Activated naive CD4-positive, alpha-beta T cell treated with anti-CD3 and anti-CD28 coated beads, Interleukin-2, amount 50 U/mL, for 24 hours (primary cell): ENCODE measurements at regions not wholly inside any gene's neighbourhood (a gene's known extent, or its start where the extent isn't known, plus 50 kb on each side); places are given as distances from the start of the nearest gene placed in this dataset.
"Not testable (repeated sequence)": the region's sequence is repeated elsewhere in the genome, so short reads cannot be mapped to it uniquely, and the experiment has no call there.

ENCODE experiments used
- H3K27ac Mint-ChIP-seq: one replicate; pipeline ENCODE4 v1.8.0; 2021; ENCODE audit warnings: mild to moderate bottlenecking, mixed read lengths
- H3K27me3 Mint-ChIP-seq: one replicate; pipeline ENCODE4 v1.8.0; 2021; ENCODE audit warnings: mixed read lengths
- H3K36me3 Mint-ChIP-seq: one replicate; pipeline ENCODE4 v1.8.0; 2021; ENCODE audit warnings: mixed read lengths
- H3K4me1 Mint-ChIP-seq: one replicate; pipeline ENCODE4 v1.8.0; 2021; ENCODE audit warnings: mixed read lengths
- H3K4me3 Mint-ChIP-seq: one replicate; pipeline ENCODE4 v1.8.0; 2021; ENCODE audit warnings: mild to moderate bottlenecking, mixed read lengths
- H3K9me3 Mint-ChIP-seq: one replicate; pipeline ENCODE4 v1.8.0; 2021; ENCODE audit warnings: mixed read lengths

DNA sequence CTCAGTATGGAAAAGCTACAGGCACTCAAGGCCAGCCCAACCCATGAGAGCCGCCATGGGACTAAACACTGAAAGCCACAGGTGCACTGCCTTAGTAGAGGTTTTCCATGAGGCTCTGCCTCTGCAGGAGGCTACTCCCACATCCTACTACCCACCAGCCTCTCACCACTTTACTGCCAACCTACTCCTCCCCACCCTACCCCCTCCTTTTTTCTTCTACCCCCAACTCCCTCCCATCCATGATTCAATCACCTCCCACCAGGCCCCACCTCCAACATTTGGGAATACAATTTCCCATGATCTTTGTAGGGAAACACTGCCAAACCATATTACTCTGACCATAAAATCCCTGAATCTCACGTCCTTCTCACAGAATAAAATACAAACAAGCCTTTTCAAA is 101.6 kb upstream of the CTSV start:
- Mint-ChIP-seq H3K27me3 (no peaks in the 10 kb centered on the region), H3K4me1 (no peaks in the 10 kb centered on the region), H3K4me3 (no peak overlapping the region), H3K9me3 (no peaks in the 10 kb centered on the region), H3K36me3 (no peaks in the 10 kb centered on the region), H3K27ac (no peak overlapping the region)

DNA sequence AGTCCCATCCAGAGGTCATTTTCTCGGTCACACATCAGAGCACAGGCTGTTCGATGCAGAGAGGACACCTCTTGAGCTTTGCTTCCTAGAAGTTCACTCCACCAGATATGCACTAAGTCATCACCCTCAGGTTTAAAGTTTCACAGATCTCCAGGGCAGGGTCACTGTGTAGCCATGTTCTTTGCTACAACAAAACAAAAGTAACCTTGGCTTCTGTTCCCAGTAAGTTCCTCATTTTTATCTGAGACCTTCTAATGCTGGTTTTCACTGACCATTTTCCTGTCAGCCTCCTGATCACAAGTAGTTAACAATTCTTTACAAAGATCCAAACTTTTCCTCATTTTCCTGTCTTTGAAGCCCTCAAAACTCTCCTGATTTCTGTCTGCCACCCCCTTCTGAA is 97.5 kb upstream of the CTSV start:
- H3K4me1 Mint-ChIP-seq, result no peaks in the 10 kb centered on the region
- no peak overlapping the region for H3K27ac Mint-ChIP-seq
- no peaks in the 10 kb centered on the region for H3K9me3 Mint-ChIP-seq
- no peaks in the 10 kb centered on the region for H3K27me3 Mint-ChIP-seq
- H3K4me3 Mint-ChIP-seq, result no peak overlapping the region
- H3K36me3 Mint-ChIP-seq, result no peaks in the 10 kb centered on the region

DNA sequence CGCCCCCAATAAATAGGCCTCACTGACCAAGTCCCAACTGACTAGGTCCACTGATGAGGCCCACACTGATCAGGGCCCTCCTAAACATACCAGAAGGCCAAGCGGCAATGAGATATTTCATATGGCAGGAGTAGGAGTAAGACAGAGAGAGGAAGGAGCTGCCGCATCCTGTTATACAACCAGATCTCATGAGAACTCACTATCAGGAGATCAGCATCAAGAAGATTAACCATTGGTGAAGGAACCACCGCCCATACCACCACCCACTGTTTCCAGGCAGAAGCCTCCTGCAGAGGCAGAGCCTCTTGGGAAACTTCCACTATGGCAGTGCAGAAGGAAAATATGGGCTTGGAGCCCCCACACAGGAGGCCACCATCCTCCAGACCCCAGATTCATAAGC is 95.0 kb upstream of the CTSV start:
- not testable (repeated sequence) for H3K4me1 Mint-ChIP-seq, H3K9me3 Mint-ChIP-seq, H3K4me3 Mint-ChIP-seq, H3K27me3 Mint-ChIP-seq, H3K36me3 Mint-ChIP-seq, H3K27ac Mint-ChIP-seq

DNA sequence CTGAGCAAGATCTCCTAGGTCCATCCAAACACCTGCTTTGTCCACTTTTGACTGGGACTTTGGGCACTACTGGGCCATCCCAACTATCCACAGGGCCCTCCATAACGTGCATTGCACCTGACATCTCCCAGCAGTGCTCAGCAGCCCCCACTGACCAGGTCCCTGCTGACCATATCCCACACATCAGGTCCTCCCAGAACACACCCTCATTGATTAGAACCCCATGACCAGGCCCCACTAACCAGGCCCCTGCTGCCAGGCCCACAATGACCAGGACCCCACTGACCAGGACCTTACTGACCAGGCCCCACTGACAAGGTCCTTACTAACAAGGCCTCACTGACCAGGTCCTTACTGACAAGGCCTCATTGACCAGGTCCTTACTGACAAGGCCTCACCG is 93.9 kb upstream of the CTSV start:
- no peaks in the 10 kb centered on the region for H3K4me1 Mint-ChIP-seq
- no peaks in the 10 kb centered on the region for H3K36me3 Mint-ChIP-seq
- no peaks in the 10 kb centered on the region for H3K27me3 Mint-ChIP-seq
- H3K9me3 Mint-ChIP-seq, result no peaks in the 10 kb centered on the region
- no peak overlapping the region for H3K27ac Mint-ChIP-seq
- no peak overlapping the region for H3K4me3 Mint-ChIP-seq

DNA sequence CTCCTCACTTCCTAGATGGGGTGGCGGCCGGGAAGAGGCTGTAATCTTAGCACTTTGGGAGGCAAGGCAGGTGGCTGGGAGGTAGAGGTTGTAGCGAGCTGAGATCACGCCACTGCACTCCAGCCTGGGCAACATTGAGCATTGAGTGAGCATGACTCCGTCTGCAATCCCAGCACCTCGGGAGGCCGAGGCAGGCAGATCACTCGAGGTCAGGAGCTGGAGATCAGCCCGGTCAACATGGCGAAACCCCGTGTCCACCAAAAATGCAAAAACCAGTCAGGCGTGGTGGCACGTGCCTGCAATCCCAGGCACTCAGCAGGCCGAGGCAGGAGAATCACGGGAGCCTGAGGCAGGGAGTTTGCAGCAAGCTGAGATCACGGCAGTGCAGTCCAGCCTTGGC is 91.9 kb upstream of the CTSV start:
- not testable (repeated sequence) for H3K4me1 Mint-ChIP-seq, H3K27me3 Mint-ChIP-seq, H3K4me3 Mint-ChIP-seq, H3K9me3 Mint-ChIP-seq, H3K27ac Mint-ChIP-seq, H3K36me3 Mint-ChIP-seq

DNA sequence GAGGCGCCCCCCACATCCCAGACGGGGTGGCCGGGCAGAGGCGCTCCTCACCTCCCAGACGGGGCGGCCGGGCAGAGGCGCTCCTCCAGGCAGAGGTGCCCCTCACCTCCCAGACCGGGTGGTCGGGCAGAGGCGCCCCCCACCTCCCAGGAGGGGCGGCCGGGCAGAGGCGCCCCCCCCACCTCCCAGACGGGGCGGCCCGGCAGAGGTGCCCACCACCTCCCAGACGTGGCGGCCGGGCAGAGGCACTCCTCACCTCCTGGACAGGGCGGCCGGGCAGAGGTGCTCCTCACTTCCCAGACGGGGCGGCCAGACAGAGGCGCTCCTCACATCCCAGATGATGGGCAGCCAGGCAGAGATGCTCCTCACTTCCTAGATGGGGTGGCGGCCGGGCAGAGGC is 91.4 kb upstream of the CTSV start:
- not testable (repeated sequence) for H3K36me3 Mint-ChIP-seq, H3K4me3 Mint-ChIP-seq

DNA sequence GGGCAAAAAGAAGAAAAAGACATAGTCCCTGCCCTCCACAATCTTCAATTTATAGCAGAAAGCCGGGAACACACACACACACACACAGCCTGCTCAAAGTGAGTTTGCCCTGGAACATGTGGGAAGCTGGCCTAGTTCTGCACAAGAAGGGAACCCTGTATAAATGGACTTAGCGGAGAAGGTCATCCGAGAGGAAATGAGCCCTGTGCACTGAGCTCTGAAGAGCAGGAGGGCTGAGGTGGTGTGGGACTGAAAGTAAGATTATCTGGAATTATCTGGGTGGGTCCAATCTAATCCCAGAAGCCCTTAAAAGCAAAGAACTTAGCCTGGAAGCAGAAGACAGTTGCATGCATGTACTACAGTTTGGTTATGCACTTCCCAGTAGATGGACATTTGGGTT is 90.0 kb upstream of the CTSV start:
- H3K4me3 Mint-ChIP-seq, result no peak overlapping the region
- H3K9me3 Mint-ChIP-seq, result no peaks in the 10 kb centered on the region
- no peak overlapping the region for H3K27ac Mint-ChIP-seq
- no peaks in the 10 kb centered on the region for H3K4me1 Mint-ChIP-seq
- H3K36me3 Mint-ChIP-seq, result no peaks in the 10 kb centered on the region
- no peaks in the 10 kb centered on the region for H3K27me3 Mint-ChIP-seq

More for the DNA sequence above, 91.4 kb upstream of the CTSV start:
- H3K9me3 Mint-ChIP-seq, H3K4me1 Mint-ChIP-seq, H3K27me3 Mint-ChIP-seq, H3K27ac Mint-ChIP-seq: not testable (repeated sequence)

DNA sequence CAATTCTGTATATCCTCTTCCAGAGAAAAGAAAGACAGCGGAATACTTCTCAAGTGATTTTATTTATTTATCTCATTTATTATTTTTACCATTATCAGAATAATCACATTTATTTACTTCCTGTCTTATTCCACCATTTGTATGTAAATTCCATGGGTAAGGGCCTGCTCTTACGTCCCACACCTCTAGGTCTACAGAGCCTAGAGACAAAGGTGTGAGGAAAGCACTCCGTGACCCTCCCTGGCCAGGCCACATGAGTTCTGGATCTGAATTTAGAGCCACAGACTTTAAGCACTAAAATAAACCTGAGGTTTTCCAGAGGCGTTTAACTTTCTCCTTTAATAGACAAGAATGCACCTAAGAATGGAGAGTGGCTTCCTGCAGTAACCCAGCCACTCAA is 85.3 kb upstream of the CTSV start:
- Mint-ChIP-seq H3K4me1 (no peaks in the 10 kb centered on the region), H3K27me3 (no peaks in the 10 kb centered on the region), H3K4me3 (no peak overlapping the region), H3K9me3 (peaks cover 11% of the 10 kb centered on the region), H3K27ac (no peak overlapping the region), H3K36me3 (peaks cover 7% of the 10 kb centered on the region)

DNA sequence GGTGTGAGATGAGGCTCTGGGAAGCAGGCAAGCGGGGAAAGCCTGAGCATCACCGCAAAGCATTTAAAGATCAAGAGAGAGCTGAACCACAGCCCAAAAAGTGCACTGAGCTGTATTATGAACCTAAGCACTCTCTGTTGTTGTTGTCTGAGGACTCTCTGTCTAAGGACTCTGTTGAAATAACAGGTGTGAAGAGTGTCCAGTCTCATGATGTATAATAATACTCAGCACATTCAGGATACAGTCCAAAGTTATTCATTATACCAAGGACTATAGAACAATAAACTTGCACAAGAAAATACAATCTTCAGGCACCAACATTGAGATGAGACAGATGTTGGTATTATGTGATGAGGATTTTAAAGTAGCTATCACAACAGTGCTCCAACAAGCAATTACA is 71.8 kb upstream of the CTSV start:
- Mint-ChIP-seq H3K36me3 (no peaks in the 10 kb centered on the region), H3K4me3 (no peak overlapping the region), H3K27ac (no peak overlapping the region), H3K27me3 (peaks cover 4% of the 10 kb centered on the region), H3K4me1 (no peaks in the 10 kb centered on the region), H3K9me3 (no peaks in the 10 kb centered on the region)

DNA sequence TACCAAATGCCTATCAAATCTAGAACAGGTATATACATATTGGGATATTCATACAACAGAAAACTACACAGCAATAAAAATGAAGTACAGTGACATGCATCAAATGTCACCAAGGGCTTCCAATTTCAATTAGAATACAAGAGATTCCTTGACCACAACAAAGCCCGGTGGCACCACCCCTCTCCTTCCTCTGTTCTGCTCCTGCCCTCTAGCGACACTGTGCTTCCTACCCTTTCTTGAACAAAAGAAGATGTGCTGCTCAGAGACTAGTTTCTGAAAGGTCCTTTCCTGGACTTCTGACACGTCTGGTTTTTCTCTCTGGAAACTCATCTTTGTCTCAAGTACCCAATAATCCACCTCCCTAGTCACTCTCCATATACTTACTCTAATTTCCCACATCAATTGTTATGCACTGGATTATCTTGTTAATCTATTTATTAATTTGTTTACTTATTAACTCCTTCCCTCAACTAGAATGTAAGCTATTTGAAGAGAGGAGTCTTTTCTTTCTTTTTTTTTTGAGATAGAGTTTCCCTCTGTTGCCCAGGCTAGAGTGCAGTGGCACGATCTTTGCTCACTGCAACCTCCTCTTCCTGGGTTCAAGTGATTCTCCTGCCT is 70.4 kb upstream of the CTSV start:
- Mint-ChIP-seq H3K9me3 (no peaks in the 10 kb centered on the region), H3K36me3 (no peaks in the 10 kb centered on the region), H3K27ac (no peak overlapping the region), H3K4me1 (no peaks in the 10 kb centered on the region), H3K4me3 (no peak overlapping the region), H3K27me3 (peaks cover 4% of the 10 kb centered on the region)

DNA sequence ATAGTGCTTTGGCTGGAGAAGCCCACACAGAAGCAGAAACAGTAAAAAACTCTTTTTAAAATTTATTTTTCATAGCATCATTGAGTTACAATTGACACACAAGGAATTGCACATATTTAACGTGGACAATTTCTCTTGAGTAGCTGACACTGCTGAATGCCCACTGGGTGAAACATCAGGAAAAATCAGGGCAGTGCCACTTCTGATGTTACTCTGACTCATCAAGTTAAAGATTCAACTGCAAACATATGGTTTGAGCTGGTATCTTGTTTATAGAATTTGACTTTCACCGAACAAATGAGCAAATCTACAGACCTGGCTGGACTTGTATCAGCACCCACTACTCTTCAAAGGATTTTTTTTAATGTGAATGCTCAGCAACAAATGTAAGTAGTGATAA is 66.3 kb upstream of the CTSV start:
- H3K27ac Mint-ChIP-seq, H3K27me3 Mint-ChIP-seq, H3K36me3 Mint-ChIP-seq, H3K4me1 Mint-ChIP-seq, H3K9me3 Mint-ChIP-seq, H3K4me3 Mint-ChIP-seq: not testable (repeated sequence)

DNA sequence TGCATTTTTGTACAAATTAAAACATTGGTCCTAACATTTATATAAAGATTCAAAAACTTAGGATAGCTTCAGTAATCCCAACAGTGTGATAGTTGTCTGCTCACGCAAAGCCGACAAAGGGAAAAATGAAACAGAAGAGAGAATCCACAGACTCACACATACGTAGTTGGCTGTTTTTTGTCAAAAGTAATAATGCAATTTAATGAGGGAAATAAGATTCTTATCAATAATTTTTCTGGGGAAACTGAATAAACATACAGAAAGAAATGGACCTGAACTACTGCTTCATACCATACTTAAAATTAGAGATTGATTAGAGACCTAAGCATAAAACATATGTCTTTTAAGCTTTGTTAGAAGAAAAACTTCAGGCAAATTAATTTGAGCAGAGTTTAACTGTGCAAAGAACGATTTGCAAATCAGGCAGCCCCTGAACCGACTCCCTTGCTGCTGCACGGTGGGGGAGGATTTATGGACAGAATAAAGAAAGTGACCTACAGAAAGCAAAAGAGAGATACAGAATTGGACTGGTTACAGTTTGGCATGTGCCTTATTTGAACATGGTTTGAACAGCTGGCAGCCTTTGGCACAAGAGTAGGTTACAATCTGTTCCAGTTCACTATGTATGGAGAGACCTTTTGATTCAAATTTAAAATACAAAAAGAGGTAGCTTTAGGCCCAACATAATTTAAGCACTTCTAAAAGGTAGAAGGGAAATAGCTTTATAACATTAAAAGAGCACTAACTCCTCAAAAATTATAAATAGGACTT is 64.9 kb upstream of the CTSV start:
- not testable (repeated sequence) for H3K9me3 Mint-ChIP-seq, H3K36me3 Mint-ChIP-seq, H3K27me3 Mint-ChIP-seq, H3K4me1 Mint-ChIP-seq, H3K27ac Mint-ChIP-seq, H3K4me3 Mint-ChIP-seq

DNA sequence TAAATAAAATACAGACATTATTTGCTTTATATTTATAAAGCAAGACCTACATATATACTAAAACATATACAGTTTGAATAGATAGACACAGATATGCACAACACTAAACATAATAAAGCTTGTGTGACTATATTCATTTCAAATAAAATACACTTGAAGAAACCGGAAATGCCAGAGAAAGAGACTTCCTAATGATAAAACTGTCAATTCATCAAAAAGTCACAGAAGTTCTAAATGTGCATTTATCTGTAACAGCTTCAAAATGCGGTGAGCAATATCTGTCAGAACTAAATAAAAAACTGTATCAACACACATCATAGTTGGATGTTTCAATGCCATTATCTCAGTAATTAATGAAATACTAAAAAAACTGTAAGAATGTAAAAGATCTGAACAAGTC is 60.6 kb upstream of the CTSV start:
- not testable (repeated sequence) for H3K36me3 Mint-ChIP-seq, H3K4me3 Mint-ChIP-seq, H3K9me3 Mint-ChIP-seq, H3K27me3 Mint-ChIP-seq, H3K27ac Mint-ChIP-seq, H3K4me1 Mint-ChIP-seq

DNA sequence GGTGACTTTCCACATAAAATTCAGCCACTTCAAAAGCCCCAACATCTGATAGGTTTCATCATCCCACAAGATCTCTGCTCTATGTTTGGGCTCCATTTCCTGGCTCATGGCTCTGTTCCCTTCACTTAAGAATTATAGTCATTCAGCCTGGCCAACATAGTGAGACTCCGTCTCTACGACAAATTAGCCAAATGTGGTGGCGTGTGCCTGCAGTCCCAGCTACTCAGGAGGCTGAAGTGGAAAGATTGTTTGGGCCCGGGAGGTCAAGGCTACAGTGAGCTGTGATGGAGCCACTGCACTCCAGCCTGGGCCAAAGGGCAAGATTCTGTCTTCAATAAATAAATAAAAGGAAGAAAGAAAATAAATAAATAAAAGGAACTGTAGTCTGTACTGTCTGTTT is 57.9 kb upstream of the CTSV start:
- Mint-ChIP-seq H3K4me3 (no peak overlapping the region), H3K27ac (no peak overlapping the region), H3K27me3 (peaks cover 2% of the 10 kb centered on the region), H3K9me3 (peaks cover 4% of the 10 kb centered on the region), H3K36me3 (no peaks in the 10 kb centered on the region), H3K4me1 (no peaks in the 10 kb centered on the region)

DNA sequence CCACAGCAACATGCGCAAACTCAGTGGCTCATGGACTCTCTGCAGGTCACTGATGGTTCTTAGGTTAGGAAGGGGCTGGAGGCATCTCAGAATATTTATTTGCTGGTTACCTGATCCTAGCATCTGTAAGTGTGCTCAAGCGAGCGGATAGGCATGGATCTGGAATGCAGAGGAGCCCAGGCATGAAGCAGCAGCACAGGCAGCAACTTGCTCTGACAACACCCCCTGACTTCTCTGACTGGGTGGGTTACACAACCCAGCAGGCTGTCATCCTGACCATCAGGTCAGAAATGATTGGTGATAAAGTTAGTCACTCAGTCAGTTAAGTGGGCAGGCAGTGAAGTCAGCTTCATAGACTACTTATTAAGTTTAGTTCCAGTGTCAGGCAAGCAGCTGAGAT is 50.4 kb upstream of the CTSV start:
- H3K27me3 Mint-ChIP-seq, result peaks cover 26% of the 10 kb centered on the region
- H3K9me3 Mint-ChIP-seq, H3K4me3 Mint-ChIP-seq, H3K36me3 Mint-ChIP-seq, H3K27ac Mint-ChIP-seq, H3K4me1 Mint-ChIP-seq: not testable (repeated sequence)
